ENCODE measurements at regions not wholly inside any gene's neighbourhood (a gene's known extent, or its start where the extent isn't known, plus 50 kb on each side); places are given as distances from the start of the nearest gene placed in this dataset.

DNA sequence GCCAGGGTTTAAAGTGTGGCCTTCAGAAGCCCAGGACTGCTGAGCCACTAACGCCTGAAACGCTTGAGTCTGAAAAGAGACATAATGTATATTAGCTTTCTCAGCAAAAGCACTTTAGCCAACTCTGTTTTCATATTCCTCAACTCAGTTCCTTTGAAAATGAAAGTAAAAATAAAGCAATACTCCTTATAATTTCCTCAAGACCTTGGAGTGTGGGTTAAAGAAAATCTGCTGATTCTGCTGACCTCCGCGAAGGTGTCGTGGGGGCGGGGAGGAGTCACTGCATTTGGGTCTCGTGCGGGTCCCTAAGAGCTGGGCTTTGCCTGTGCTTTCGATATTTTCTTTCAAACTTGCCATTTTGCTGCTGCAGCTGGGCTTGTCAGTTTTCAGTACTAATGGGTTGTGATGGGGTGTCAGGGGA lies 142.2 kb upstream of the ARID1B start:
- TF ChIP-seq POLR2AphosphoS5 (IDR thresholded peaks at IDR 0.05; ENCODE audit: low read depth) (no peak), GABPA (IDR thresholded peaks at IDR 0.05; ENCODE audit: low read depth) (no peak), SPI1 (IDR thresholded peaks at IDR 0.05; ENCODE audit: borderline replicate concordance, low read depth) (no peak)
- TF ChIP-seq, protein P1, sequence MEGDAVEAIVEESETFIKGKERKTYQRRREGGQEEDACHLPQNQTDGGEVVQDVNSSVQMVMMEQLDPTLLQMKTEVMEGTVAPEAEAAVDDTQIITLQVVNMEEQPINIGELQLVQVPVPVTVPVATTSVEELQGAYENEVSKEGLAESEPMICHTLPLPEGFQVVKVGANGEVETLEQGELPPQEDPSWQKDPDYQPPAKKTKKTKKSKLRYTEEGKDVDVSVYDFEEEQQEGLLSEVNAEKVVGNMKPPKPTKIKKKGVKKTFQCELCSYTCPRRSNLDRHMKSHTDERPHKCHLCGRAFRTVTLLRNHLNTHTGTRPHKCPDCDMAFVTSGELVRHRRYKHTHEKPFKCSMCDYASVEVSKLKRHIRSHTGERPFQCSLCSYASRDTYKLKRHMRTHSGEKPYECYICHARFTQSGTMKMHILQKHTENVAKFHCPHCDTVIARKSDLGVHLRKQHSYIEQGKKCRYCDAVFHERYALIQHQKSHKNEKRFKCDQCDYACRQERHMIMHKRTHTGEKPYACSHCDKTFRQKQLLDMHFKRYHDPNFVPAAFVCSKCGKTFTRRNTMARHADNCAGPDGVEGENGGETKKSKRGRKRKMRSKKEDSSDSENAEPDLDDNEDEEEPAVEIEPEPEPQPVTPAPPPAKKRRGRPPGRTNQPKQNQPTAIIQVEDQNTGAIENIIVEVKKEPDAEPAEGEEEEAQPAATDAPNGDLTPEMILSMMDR (IDR thresholded peaks at IDR 0.05; ENCODE audit: insufficient read depth, low read length) = no peak
- TF ChIP-seq, protein P2, sequence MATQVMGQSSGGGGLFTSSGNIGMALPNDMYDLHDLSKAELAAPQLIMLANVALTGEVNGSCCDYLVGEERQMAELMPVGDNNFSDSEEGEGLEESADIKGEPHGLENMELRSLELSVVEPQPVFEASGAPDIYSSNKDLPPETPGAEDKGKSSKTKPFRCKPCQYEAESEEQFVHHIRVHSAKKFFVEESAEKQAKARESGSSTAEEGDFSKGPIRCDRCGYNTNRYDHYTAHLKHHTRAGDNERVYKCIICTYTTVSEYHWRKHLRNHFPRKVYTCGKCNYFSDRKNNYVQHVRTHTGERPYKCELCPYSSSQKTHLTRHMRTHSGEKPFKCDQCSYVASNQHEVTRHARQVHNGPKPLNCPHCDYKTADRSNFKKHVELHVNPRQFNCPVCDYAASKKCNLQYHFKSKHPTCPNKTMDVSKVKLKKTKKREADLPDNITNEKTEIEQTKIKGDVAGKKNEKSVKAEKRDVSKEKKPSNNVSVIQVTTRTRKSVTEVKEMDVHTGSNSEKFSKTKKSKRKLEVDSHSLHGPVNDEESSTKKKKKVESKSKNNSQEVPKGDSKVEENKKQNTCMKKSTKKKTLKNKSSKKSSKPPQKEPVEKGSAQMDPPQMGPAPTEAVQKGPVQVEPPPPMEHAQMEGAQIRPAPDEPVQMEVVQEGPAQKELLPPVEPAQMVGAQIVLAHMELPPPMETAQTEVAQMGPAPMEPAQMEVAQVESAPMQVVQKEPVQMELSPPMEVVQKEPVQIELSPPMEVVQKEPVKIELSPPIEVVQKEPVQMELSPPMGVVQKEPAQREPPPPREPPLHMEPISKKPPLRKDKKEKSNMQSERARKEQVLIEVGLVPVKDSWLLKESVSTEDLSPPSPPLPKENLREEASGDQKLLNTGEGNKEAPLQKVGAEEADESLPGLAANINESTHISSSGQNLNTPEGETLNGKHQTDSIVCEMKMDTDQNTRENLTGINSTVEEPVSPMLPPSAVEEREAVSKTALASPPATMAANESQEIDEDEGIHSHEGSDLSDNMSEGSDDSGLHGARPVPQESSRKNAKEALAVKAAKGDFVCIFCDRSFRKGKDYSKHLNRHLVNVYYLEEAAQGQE (IDR thresholded peaks at IDR 0.05; ENCODE audit: insufficient replicate concordance, low read depth) = no peak
